ENCODE measurements at regions not wholly inside any gene's neighbourhood (a gene's known extent, or its start where the extent isn't known, plus 50 kb on each side); places are given as distances from the start of the nearest gene placed in this dataset.

GRCh38 chr21:35753308-35753707 is 307.0 kb downstream of the SETD4 start:
- no peak for DNase-seq
- no peaks in the 10 kb centered on the region for H3K4me1 ChIP-seq
- H3K36me3 ChIP-seq, result no peaks in the 10 kb centered on the region
- no peak overlapping the region for H3K27ac ChIP-seq (replicated peaks)
- H3K27me3 ChIP-seq (ENCODE audit: low read depth), result peaks cover 66% of the 10 kb centered on the region
- intact Hi-C loops (cut with micrococcal nuclease), result no loop called here
- no peak for TF ChIP-seq CTCF (IDR thresholded peaks at IDR 0.05; ENCODE audit: borderline replicate concordance)
- H3K9me3 ChIP-seq (replicated peaks), result peaks cover 7% of the 10 kb centered on the region
- no peak overlapping the region for H3K4me3 ChIP-seq

- peaks cover 65% of the 10 kb centered on the region for H3K27me3 ChIP-seq (ENCODE audit: low read depth)
- no peak overlapping the region for H3K27ac ChIP-seq (replicated peaks)
- intact Hi-C loops (cut with micrococcal nuclease), result no loop called here
- H3K9me3 ChIP-seq (replicated peaks), result peaks cover 7% of the 10 kb centered on the region
- no peak for DNase-seq
- no peak for TF ChIP-seq CTCF (IDR thresholded peaks at IDR 0.05; ENCODE audit: borderline replicate concordance)
- H3K4me3 ChIP-seq, result no peak overlapping the region
- H3K4me1 ChIP-seq, result no peaks in the 10 kb centered on the region
- H3K36me3 ChIP-seq, result no peaks in the 10 kb centered on the region
Measured at GRCh38 chr21:35751171-35751570, 309.2 kb downstream of the SETD4 start.

GRCh38 chr21:35749904-35750303 is 310.4 kb downstream of the SETD4 start:
- Histone ChIP-seq H3K36me3 (no peaks in the 10 kb centered on the region), H3K27ac (replicated peaks) (no peak overlapping the region), H3K4me1 (no peaks in the 10 kb centered on the region), H3K4me3 (no peak overlapping the region), H3K9me3 (replicated peaks) (peaks cover 7% of the 10 kb centered on the region), H3K27me3 (ENCODE audit: low read depth) (peaks cover 65% of the 10 kb centered on the region)
- no peak for DNase-seq
- TF ChIP-seq CTCF (IDR thresholded peaks at IDR 0.05; ENCODE audit: borderline replicate concordance), result no peak
- intact Hi-C loops (cut with micrococcal nuclease), result no loop called here

GRCh38 chr21:35748678-35749314 is 311.5 kb downstream of the SETD4 start:
- TF ChIP-seq CTCF (IDR thresholded peaks at IDR 0.05; ENCODE audit: borderline replicate concordance), result no peak
- DNase-seq, result no peak
- intact Hi-C loops (cut with micrococcal nuclease), result no loop called here
- no peaks in the 10 kb centered on the region for H3K36me3 ChIP-seq
- H3K4me1 ChIP-seq, result no peaks in the 10 kb centered on the region
- H3K9me3 ChIP-seq (replicated peaks), result peaks cover 7% of the 10 kb centered on the region
- H3K27me3 ChIP-seq (ENCODE audit: low read depth), result peaks cover 54% of the 10 kb centered on the region
- H3K27ac ChIP-seq (replicated peaks), result no peak overlapping the region
- H3K4me3 ChIP-seq, result no peak overlapping the region

GRCh38 chr21:35743571-35743970 is 316.8 kb downstream of the SETD4 start:
- peaks cover 17% of the 10 kb centered on the region for H3K9me3 ChIP-seq (replicated peaks)
- H3K27me3 ChIP-seq (ENCODE audit: low read depth), result peaks cover 23% of the 10 kb centered on the region
- no peak overlapping the region for H3K4me3 ChIP-seq
- intact Hi-C loops (cut with micrococcal nuclease), result no loop called here
- H3K27ac ChIP-seq (replicated peaks), result no peak overlapping the region
- no peaks in the 10 kb centered on the region for H3K36me3 ChIP-seq
- DNase-seq, result no peak
- TF ChIP-seq CTCF (IDR thresholded peaks at IDR 0.05; ENCODE audit: borderline replicate concordance), result no peak
- H3K4me1 ChIP-seq, result peaks cover 3% of the 10 kb centered on the region

All from left ventricle myocardium inferior (tissue), 1 donor.